NCI-H510A (cell line): ENCODE measurements at regions not wholly inside any gene's neighbourhood (a gene's known extent, or its start where the extent isn't known, plus 50 kb on each side); places are given as distances from the start of the nearest gene placed in this dataset.

Source experiments
- DNase-seq: peaks from one replicate; lab custom pipeline; 2025; lab: John Stamatoyannopoulos, UW

DNA sequence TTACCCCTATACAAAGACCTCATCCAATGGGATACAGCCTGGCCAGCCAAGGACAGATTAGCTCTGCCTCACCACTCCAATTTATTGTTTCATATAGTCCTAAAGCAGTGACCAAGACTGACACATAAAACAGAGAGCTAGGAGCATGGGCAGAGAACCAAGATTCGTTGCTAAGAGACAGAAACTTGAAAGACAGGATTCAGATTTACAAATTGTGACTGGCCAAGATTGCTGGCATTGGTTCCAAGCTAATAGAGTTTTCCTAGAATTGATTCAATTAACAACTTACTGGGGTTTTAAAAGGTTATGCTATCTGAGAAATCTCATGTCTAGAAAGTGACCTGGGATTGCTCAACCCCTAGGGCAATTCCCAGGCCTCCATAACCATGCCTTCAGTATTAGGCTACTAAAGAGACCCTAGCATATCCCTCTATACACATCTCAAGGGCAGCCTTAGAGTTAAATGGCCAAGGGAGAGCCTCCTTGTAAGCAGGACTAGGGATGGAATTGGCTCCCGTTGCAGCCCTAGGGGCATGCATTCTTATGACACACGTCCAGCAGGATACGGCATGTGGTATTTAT is 75.6 kb downstream of the ICOS start:
- no peak for DNase-seq

DNA sequence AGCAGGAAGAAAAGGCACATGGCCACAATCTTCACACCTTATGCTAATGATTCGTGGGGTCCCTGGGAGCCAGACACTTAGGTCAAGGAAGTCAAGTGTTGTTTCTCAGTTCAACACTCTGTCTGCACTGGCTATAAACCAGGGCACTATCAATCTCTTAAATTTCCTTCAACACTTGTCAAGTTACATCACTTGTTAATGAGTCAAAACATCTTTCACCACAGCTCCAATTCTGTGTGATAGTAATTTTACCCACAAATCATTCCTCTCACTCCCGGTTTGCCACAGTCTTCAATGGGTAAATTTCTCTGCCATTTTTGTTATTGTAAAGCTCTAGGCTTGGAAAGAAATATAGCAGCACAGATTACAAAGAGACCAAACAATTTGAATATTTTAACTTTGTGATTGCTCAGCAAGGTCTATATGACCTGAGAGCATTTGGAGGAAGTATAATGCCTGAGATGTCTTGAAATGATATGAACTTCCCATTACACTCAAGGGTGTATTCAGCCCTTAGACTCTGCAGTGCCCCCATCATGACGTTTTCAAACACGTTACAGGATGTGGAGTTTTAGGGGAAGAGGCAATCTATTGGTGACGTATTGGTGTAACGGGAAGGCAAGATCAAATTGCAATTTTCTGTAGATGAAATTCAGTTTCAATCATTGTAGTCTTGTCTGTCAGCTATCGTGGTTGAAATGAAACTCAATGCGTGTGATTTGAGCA is 78.7 kb downstream of the ICOS start:
- DNase-seq = no peak

GRCh38 chr2:204018717-204019116 is 82.2 kb downstream of the ICOS start:
- no peak for DNase-seq

GRCh38 chr2:204019572-204020501 is 83.3 kb downstream of the ICOS start:
- no peak for DNase-seq

DNA sequence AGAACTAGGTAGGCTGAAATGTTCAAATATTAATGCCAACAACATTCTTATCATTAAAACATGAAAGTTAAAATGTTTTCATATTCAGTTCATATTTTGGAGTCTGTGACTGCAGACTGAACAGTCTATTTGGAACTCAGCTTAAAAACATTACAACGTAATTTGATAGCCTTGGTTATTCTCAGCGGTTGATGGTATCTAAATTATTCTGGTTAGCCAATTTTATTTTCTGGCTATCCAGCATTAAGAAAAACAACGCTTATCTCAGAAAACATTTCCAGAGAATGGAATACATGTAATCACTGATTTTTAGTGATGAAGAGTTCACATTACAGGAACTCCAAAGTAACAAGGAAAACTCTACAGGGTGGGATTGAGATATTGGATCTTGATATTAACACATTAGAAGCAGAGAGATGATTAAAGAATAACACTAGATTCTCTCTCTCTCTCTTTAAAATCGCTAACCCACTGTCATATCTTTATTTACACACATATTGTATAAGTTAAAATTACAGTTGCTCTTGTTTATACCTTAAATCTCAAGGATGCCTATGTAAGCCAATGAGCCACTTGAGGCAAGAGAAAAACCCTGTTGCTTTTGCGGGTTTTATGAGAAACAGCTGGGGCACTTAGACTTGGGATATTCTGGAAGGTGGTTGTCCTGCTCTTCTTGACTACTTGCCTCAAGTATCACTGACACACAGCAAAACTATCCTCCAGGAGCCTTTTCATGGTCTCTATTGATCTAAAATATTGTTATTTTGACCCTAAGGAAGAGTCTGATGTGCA is 84.9 kb downstream of the ICOS start:
- no peak for DNase-seq

- DNase-seq = no peak
These were observed 86.0 kb downstream of the ICOS start for GRCh38 chr2:204022550-204022949.

DNA sequence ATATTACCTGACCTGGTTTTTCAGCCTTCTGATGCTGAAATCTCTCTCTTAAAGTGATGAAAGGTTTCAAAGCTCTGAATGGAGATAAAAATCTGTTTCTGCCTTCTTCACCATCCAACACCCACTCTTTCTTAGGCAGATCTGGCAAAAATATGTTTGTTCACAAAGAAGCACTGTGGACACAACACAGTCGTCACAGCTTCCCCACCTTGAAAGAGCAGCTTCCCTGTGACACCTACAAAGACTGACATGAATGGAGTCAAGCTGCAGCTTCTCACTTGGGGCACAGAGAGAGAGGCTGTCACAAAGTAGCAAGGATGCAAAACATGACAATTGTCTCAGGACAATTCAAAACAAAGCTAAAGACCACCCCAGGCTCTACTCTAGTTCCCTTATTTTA is 86.5 kb downstream of the ICOS start:
- DNase-seq = no peak

DNA sequence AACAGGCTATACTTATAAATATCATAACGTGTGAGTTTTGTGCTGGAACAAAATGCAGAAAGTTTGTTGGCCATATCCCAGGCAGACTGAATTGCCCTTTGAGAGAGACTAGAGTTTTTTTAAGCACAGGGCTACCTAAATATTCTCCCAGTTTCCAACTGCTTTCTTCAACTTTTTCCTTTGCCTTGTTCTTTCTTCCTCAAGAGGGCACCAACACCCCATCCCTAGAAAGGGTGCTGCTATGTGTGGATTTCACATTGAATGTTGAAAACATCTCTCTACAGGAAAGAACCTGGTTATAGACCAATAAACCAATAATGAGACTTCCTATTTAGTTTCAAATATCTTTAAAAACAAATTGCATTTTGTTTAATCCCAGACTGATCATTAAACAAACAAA is 87.9 kb downstream of the ICOS start:
- no peak for DNase-seq

DNA sequence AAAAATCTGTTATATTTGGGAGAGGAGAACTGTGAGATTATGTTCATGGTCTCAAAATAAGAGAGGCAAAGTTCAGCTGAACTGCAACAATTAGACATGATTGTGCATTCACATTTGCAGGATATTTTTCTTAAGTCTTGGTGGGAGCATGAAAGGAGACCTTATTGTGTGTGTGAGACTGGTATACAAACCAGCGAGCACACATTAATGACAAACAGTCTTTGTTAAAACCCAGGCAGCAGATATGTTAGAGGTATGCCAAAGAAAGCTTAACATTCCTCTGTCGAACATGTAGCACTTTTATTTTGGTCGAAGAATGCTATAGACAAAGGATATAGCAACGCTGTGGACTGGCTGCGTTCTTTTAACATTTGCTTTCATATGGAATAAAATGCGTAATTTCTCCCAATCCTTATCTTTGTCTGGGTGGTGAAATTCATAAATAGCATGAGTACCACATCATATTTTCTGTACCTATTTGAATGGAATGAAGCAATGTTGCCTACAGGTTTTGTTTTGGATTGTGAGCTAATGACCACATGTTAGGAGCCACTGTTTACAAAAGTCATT is 88.4 kb downstream of the ICOS start:
- no peak for DNase-seq

DNA sequence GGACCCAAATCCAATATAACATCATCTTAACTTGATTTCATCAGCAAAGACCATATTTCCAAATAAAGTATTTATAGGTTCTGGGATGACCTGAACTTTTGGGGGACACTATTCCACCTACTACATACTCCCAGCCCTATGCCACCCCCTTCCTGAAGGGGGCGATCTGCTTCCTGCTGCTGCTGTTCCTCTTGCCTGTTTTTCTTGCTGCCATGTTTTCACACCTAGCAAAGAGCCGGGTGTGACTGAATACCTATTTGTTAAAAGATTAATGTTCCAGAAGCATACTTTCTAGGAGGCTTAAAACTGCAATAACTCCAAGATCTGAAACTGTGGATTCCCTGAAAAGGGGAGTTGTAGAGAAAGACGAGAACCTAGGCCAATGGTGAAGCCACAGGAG is 89.7 kb downstream of the ICOS start:
- DNase-seq = no peak

DNA sequence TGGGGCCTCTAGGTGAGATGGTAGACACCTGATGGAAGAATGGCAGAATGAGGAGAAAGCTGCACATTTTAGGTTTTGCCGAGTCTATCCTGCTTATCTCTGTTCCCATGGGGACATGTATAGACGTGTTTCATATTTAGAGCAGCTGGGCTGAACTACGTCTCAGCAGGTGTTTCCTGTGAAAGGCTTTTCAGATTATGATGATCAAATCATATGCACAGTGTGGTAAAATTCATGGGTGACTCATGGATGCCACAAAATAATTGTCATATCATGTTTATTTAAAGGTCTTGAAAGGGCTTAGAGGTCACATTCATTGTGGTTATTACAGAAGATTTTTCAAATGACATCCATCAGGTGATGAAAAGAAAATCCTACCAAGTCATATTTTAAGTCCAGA is 90.5 kb downstream of the ICOS start:
- DNase-seq = no peak

GRCh38 chr2:204030322-204030721 is 93.8 kb downstream of the ICOS start:
- DNase-seq = no peak

GRCh38 chr2:204031056-204031455 is 94.5 kb downstream of the ICOS start:
- no peak for DNase-seq

DNA sequence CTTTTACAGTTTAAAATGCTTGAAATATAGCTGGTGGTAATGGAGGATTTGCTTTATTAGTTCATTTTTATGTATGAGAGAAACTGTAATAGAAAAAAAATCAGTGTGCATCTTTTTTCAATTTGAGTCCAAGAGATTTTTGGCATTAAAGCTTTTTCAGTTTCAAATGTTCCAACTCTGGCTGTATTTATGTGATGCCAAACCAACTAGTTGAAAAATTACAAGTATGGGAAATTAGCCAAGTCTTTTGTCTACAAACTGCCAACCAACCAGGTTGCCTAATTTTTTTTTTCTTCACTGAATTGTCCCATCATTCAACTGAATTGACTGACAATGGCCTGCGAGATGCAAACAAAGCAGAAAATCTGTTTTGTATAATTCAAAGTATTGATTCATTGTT is 95.7 kb downstream of the ICOS start:
- DNase-seq = no peak

DNA sequence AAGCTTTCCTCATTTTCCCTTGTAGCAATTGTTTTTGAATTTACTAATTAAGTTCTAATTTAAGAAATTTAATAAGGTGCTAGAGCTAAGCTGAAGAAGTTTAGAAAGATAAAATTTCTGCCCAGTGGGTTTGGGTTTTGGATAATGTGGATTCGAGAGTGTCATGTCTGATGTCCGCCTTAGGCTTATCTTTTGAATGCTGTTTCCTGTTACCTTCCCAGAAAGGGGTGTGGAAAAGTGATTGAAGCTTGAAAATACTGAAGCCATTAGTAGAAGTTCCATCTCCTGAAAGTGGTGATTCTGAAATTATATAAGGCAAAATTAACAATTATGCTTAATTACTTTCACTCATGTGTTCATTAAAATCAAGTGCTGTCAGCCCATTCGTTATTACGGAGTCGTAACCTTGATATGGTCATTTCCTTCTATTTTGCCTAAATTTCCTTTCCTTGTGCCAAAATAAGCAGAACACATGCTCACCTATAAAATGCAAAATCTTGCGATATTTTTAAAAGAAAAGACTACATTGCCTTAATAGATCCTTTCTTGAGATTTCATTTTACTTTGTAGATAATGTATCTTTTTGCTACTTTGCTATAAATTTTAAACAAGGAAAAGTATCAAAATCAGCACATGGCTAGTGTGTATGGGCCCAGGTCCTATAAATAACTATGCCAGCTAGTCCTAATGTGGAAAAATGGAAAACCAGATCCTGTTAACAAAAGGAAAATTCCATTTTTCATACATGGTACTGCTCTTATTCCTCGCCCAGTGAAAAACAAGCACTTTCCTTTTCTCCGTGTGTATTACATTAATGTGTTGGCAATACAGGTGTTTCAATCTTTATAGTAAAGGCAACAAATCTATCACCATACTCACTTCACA is 97.3 kb downstream of the ICOS start:
- no peak for DNase-seq

DNA sequence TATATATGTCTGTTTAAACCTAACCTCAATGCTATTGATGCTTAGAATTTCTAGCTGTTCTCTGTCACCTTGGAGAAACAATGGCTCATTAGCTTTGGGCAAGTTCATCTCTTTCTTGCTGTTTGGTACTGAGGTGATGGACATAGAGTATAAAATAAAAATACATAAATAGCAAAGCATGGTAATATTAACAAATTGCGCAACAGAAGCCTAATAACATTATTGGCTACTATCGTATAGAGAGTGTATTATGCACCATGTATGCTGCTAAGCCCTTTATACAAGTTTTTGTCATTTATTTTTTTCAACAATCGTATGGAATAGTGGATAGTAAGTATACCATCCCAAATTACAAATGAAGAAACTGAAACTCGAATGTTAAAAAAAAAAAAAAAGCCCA is 100.1 kb downstream of the ICOS start:
- no peak for DNase-seq

GRCh38 chr2:204037286-204037685 is 100.7 kb downstream of the ICOS start:
- DNase-seq = no peak

GRCh38 chr2:204039298-204039838 is 102.8 kb downstream of the ICOS start:
- DNase-seq = no peak

DNA sequence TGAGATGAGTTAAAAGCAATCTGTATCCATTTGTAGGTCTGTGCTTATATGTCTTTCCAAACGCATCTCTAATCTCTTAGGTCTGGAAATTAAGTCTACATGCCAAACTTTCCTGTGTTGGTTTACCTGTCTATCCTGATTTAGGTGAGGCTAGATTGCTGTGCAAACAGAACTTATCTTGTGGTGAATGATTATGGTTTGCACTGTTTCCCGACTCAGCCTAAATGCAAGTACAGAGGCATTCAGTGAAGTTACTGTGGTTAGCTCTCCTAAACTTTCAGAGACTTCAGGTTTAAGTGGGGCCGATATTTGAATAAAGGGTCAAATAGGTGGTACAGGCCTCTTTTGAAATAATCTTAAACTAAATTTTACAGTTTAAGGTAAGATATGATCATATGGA is 103.5 kb downstream of the ICOS start:
- DNase-seq = no peak

- DNase-seq = no peak
These were observed 105.8 kb downstream of the ICOS start for GRCh38 chr2:204042401-204042800.

DNA sequence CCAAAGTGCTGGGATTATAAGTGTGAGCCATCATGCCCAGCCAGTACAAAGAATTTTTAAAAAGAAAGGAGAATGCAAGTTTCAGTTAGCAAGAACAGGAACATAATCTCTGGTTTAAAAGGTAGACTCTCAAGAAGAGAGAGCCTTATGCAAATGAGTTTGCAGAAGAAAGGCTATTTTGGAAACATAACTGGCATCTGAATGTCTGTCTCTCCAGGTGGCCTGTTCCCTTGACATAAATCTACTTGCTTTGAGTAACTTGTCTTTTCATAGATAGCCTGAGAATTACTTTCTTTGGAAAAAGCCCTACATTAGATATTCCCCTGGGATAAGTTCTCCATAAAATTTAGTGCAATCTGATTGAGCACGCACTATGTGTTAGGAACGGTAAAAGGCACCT is 109.6 kb downstream of the ICOS start:
- no peak for DNase-seq
